ENCODE measurements at regions not wholly inside any gene's neighbourhood (a gene's known extent, or its start where the extent isn't known, plus 50 kb on each side); places are given as distances from the start of the nearest gene placed in this dataset.

DNA sequence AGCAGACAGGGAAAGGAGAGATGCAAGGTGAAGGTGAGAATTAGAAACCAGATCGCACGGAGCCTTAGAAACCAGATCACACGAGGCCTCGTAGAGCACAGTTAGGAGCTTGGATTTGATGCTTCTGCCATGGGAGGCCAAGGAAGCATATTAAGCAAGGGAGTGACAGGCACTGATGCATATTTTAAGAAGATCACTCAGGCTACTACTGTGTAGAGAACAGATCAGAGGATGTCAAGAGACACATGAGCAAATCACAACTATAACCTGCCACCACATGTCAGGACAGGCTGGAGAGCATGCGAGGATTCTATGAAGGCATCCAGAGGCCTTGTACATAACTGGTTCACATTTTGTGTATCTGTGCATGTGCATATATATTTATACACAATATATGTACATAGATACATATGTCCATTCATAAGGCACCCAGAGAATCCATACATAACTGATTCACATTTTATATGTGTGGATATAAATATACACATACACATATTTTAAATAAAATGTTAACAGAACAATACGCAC, 99.6 kb upstream of the FHIT start:
- TF ChIP-seq, protein P1, sequence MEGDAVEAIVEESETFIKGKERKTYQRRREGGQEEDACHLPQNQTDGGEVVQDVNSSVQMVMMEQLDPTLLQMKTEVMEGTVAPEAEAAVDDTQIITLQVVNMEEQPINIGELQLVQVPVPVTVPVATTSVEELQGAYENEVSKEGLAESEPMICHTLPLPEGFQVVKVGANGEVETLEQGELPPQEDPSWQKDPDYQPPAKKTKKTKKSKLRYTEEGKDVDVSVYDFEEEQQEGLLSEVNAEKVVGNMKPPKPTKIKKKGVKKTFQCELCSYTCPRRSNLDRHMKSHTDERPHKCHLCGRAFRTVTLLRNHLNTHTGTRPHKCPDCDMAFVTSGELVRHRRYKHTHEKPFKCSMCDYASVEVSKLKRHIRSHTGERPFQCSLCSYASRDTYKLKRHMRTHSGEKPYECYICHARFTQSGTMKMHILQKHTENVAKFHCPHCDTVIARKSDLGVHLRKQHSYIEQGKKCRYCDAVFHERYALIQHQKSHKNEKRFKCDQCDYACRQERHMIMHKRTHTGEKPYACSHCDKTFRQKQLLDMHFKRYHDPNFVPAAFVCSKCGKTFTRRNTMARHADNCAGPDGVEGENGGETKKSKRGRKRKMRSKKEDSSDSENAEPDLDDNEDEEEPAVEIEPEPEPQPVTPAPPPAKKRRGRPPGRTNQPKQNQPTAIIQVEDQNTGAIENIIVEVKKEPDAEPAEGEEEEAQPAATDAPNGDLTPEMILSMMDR (conservative IDR thresholded peaks at IDR 0.05; ENCODE audit: low read length), result no peak
- no peak for TF ChIP-seq EZH2phosphoT487 (IDR thresholded peaks at IDR 0.05; ENCODE audit: borderline replicate concordance, low read depth, low read length)
